Lower leg skin (tissue), 4 donors: ENCODE measurements at regions not wholly inside any gene's neighbourhood (a gene's known extent, or its start where the extent isn't known, plus 50 kb on each side); places are given as distances from the start of the nearest gene placed in this dataset.

ENCODE experiments used
- DNase-seq, 2 donors: peaks; one replicate each; pipeline ENCODE4 v3.0.0-alpha.2; 2019; ENCODE audit warnings: low spot score in 2 of 2
- H3K4me3 ChIP-seq: fragments of 200-600 bp; sonication (generic); 2 replicates; pipeline ENCODE4 v1.5.1; 2017; ENCODE audit warnings: mild to moderate bottlenecking, low read depth; ENCODE audit not compliant: poor library complexity, severe bottlenecking
- CTCF ChIP-seq, 3 donors: fragments of 450-650 bp; IDR thresholded peaks; one replicate each; pipeline ENCODE4 v1.5.1; 2016; ENCODE audit warnings: antibody characterized with exemption in 3 of 3, mild to moderate bottlenecking in 3 of 3, moderate library complexity in 2 of 3
- POLR2A ChIP-seq, 2 donors: fragments of 450-650 bp; IDR thresholded peaks; one replicate each; pipeline ENCODE4 v1.6.1; 2016 to 2017; ENCODE audit warnings: antibody characterized with exemption in 2 of 2, mild to moderate bottlenecking in 1 of 2, moderate library complexity in 1 of 2
- WGBS, 2 donors: methylation state at CpG; one replicate each; pipeline ENCODE4 v1.1.5; 2018; 5-methylcytosine and 5-hydroxymethylcytosine counted together
- intact Hi-C: fragments of 100-400 bp; cut with DNase I; formaldehyde crosslinking; loops from one replicate; pipeline ENCODE4 v1.15.0; 2023; ENCODE audit warnings: low total_unique reads

- TF ChIP-seq CTCF (IDR thresholded peaks at IDR 0.05) (no peak), POLR2A (IDR thresholded peaks at IDR 0.05) (no peak)
- no peak for DNase-seq
- H3K4me3 ChIP-seq = no peak overlapping the region
- 69 to 72% methylated on average over 6 of the region's 6 CpGs for whole genome bisulfite sequencing, 2 donors
- intact Hi-C loops = no loop called here
Measured at GRCh38 chr6:85275338-85275985, 174.4 kb upstream of the NT5E start.

- DNase-seq = no peak
- TF ChIP-seq CTCF (IDR thresholded peaks at IDR 0.05) (no peak), POLR2A (IDR thresholded peaks at IDR 0.05) (no peak)
- H3K4me3 ChIP-seq = no peak overlapping the region
- intact Hi-C loops = no loop called here
Measured at GRCh38 chr6:85273870-85274269, 176.0 kb upstream of the NT5E start.

- no peak for DNase-seq
- intact Hi-C loops = no loop called here
- no peak overlapping the region for H3K4me3 ChIP-seq
- WGBS, 2 donors = 47 to 53% methylated on average over 4 of the region's 4 CpGs
- no peak for TF ChIP-seq POLR2A (IDR thresholded peaks at IDR 0.05)
- no peak for TF ChIP-seq CTCF (IDR thresholded peaks at IDR 0.05)
Measured at GRCh38 chr6:85273046-85273445, 176.8 kb upstream of the NT5E start.

GRCh38 chr6:85272592-85272991 is 177.3 kb upstream of the NT5E start:
- WGBS, 2 donors = 16 to 31% methylated on average over 3 of the region's 3 CpGs
- TF ChIP-seq CTCF (IDR thresholded peaks at IDR 0.05) (no peak), POLR2A (IDR thresholded peaks at IDR 0.05) (no peak)
- no peak overlapping the region for H3K4me3 ChIP-seq
- DNase-seq = no peak
- intact Hi-C loops = no loop called here

GRCh38 chr6:85262621-85263020 is 187.3 kb upstream of the NT5E start:
- intact Hi-C loops = no loop called here
- H3K4me3 ChIP-seq = no peak overlapping the region
- TF ChIP-seq CTCF (IDR thresholded peaks at IDR 0.05) (no peak), POLR2A (IDR thresholded peaks at IDR 0.05) (no peak)
- WGBS, 2 donors = 62 to 75% methylated on average over 3 of the region's 3 CpGs
- no peak for DNase-seq

- peak in 1 of 2 donors; percentile 32 for DNase-seq
- WGBS, 2 donors = 53 to 59% methylated on average over 6 of the region's 6 CpGs
- TF ChIP-seq POLR2A (IDR thresholded peaks at IDR 0.05) = no peak
- no peak for TF ChIP-seq CTCF (IDR thresholded peaks at IDR 0.05)
- no peak overlapping the region for H3K4me3 ChIP-seq
- intact Hi-C loops = no loop called here
Measured at GRCh38 chr6:85261271-85261670, 188.6 kb upstream of the NT5E start.
